Neural progenitor cell (in vitro differentiated cells): ENCODE measurements at regions not wholly inside any gene's neighbourhood (a gene's known extent, or its start where the extent isn't known, plus 50 kb on each side); places are given as distances from the start of the nearest gene placed in this dataset.

Experiments
- EZH2 ChIP-seq: fragments of 200-600 bp; sonication (generic); IDR thresholded peaks from 2 replicates; pipeline ENCODE4 v1.6.1; 2017; ENCODE audit warnings: antibody characterized with exemption, mild to moderate bottlenecking, moderate library complexity
- EZH2phosphoT487 ChIP-seq: fragments of 200-600 bp; sonication (generic); IDR thresholded peaks from 2 replicates; pipeline ENCODE4 v1.6.1; 2017; ENCODE audit warnings: antibody characterized with exemption
- TF ChIP-seq, protein P1 (sequence below): fragments of 200-600 bp; sonication (generic); IDR thresholded peaks from 2 replicates; pipeline ENCODE4 v1.5.1; 2017; ENCODE audit warnings: antibody characterized with exemption, mild to moderate bottlenecking

DNA sequence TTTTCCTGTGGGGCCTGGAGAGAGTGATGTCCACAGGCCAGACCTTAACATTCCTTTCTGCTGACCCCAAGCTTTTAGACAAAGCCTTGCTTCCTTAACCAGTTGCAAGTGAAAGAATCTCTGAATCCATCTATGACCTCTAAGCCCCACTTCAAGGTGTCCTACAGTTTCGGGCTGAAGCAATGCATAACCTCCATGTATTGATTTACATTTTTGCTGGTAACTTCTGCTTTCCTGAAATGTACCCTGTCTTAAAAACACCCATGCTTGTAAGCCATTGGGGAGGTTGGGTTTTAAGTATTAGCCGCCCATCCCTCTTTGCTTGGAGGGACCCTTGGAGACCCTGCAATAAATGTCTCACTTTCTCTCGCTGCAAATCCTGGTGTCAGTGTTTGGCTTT is 190.6 kb downstream of the VRK1 start:
- no peak for TF ChIP-seq EZH2
- TF ChIP-seq, protein P1, sequence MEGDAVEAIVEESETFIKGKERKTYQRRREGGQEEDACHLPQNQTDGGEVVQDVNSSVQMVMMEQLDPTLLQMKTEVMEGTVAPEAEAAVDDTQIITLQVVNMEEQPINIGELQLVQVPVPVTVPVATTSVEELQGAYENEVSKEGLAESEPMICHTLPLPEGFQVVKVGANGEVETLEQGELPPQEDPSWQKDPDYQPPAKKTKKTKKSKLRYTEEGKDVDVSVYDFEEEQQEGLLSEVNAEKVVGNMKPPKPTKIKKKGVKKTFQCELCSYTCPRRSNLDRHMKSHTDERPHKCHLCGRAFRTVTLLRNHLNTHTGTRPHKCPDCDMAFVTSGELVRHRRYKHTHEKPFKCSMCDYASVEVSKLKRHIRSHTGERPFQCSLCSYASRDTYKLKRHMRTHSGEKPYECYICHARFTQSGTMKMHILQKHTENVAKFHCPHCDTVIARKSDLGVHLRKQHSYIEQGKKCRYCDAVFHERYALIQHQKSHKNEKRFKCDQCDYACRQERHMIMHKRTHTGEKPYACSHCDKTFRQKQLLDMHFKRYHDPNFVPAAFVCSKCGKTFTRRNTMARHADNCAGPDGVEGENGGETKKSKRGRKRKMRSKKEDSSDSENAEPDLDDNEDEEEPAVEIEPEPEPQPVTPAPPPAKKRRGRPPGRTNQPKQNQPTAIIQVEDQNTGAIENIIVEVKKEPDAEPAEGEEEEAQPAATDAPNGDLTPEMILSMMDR, result no peak
- no peak for TF ChIP-seq EZH2phosphoT487
